ENCODE measurements at regions not wholly inside any gene's neighbourhood (a gene's known extent, or its start where the extent isn't known, plus 50 kb on each side); places are given as distances from the start of the nearest gene placed in this dataset.
"Not testable (repeated sequence)": the region's sequence is repeated elsewhere in the genome, so short reads cannot be mapped to it uniquely, and the experiment has no call there.

GRCh38 chr2:59761966-59762365 is 791.5 kb downstream of the BCL11A start:
- TF ChIP-seq CTCF (IDR thresholded peaks at IDR 0.05; ENCODE audit: insufficient read depth, low read length): no peak
- no peak overlapping the region for H3K4me3 ChIP-seq (ENCODE audit: low read depth, low read length)

GRCh38 chr2:59756150-59756549 is 797.3 kb downstream of the BCL11A start:
- DNase-seq (ENCODE audit: low read depth): no peak
- H3K4me3 ChIP-seq (ENCODE audit: low read depth, low read length): no peak overlapping the region
- TF ChIP-seq CTCF (IDR thresholded peaks at IDR 0.05; ENCODE audit: insufficient read depth, low read length): no peak

More at GRCh38 chr2:59761966-59762365, 791.5 kb downstream of the BCL11A start:
- no peak for DNase-seq (ENCODE audit: low read depth)

GRCh38 chr2:59754011-59754735 is 799.3 kb downstream of the BCL11A start:
- no peak overlapping the region for H3K4me3 ChIP-seq (ENCODE audit: low read depth, low read length)
- DNase-seq (ENCODE audit: low read depth): no peak
- TF ChIP-seq CTCF (IDR thresholded peaks at IDR 0.05; ENCODE audit: insufficient read depth, low read length): no peak

- DNase-seq (ENCODE audit: low read depth): no peak
- no peak overlapping the region for H3K4me3 ChIP-seq (ENCODE audit: low read depth, low read length)
- no peak for TF ChIP-seq CTCF (IDR thresholded peaks at IDR 0.05; ENCODE audit: insufficient read depth, low read length)
Measured at GRCh38 chr2:59752512-59752911, 800.9 kb downstream of the BCL11A start.

GRCh38 chr2:59752071-59752470 is 801.4 kb downstream of the BCL11A start:
- no peak for TF ChIP-seq CTCF (IDR thresholded peaks at IDR 0.05; ENCODE audit: insufficient read depth, low read length)
- no peak overlapping the region for H3K4me3 ChIP-seq (ENCODE audit: low read depth, low read length)
- DNase-seq (ENCODE audit: low read depth): no peak

- DNase-seq (ENCODE audit: low read depth); H3K4me3 ChIP-seq (ENCODE audit: low read depth, low read length): not testable (repeated sequence)
Measured at GRCh38 chr2:59751214-59751613, 802.2 kb downstream of the BCL11A start.

GRCh38 chr2:59746291-59746690 is 807.2 kb downstream of the BCL11A start:
- H3K4me3 ChIP-seq (ENCODE audit: low read depth, low read length): no peak overlapping the region
- DNase-seq (ENCODE audit: low read depth): no peak
- no peak for TF ChIP-seq CTCF (IDR thresholded peaks at IDR 0.05; ENCODE audit: insufficient read depth, low read length)

Measured in fibroblast of the aortic adventitia (primary cell).